A549 (cell line): ENCODE measurements at regions not wholly inside any gene's neighbourhood (a gene's known extent, or its start where the extent isn't known, plus 50 kb on each side); places are given as distances from the start of the nearest gene placed in this dataset.

Experiments
- ATAC-seq, 2 experiments: fragments of 200-7000 bp in 1 of 2; fragments of >200 bp in 1 of 2; cut with Nextera tagmentation in 1 of 2; cut with Tn5 transposase in 1 of 2; 3 replicates each; pipeline versions ENCODE4 v1.8.0 to v1.9.1; 2018 to 2020; ENCODE audit warnings: mild to moderate bottlenecking in 1 of 2, moderate library complexity in 1 of 2
- CTCF ChIA-PET: fragments of 300-600 bp; sonication (Branson Sonifier 250); formaldehyde crosslinking; extraction: SDS; loops from one replicate; lab custom pipeline; 2021; ENCODE audit warnings: antibody characterized with exemption, inconsistent platforms; lab: Yijun Ruan, JAX
- POLR2A ChIA-PET: fragments of 350-600 bp; formaldehyde crosslinking; extraction: SDS; loops from one replicate; lab custom pipeline; 2021; ENCODE audit warnings: antibody characterized with exemption, inconsistent platforms; lab: Yijun Ruan, JAX
- DNase-seq, 2 experiments: peaks; one replicate each; pipeline versions ENCODE4 v3.0.0 to v3.0.0-alpha.2; 2011 to 2016; ENCODE audit warnings: low read depth in 1 of 2, low spot score in 1 of 2
- FAIRE-seq: peaks from 2 replicates; lab custom pipeline; 2011; peaks lifted over from hg19 to GRCh38; lab: Jason Lieb, UNC
- H3K27ac ChIP-seq, 2 experiments: fragments of >200 bp; sonication (Bioruptor Twin); formaldehyde crosslinking; 3 replicates each; pipeline ENCODE4 v1.5.1; 2016 to 2017
- H3K4me1 ChIP-seq: fragments of >200 bp; sonication (Bioruptor Twin); formaldehyde crosslinking; 3 replicates; pipeline ENCODE4 v1.6.1; 2016
- H3K4me2 ChIP-seq: fragments of >200 bp; sonication (Bioruptor Twin); formaldehyde crosslinking; 3 replicates; pipeline ENCODE4 v1.6.1; 2016
- H3K4me3 ChIP-seq: fragments of >200 bp; sonication (Bioruptor Twin); formaldehyde crosslinking; 3 replicates; pipeline ENCODE4 v1.5.1; 2016
- H3K9me3 ChIP-seq: fragments of >200 bp; sonication (Bioruptor Twin); formaldehyde crosslinking; 3 replicates; pipeline ENCODE4 v1.6.1; 2016
- CEBPB ChIP-seq, 2 experiments: fragments of >200 bp in 1 of 2; sonication (Bioruptor Twin) in 1 of 2; formaldehyde crosslinking in 1 of 2; IDR thresholded peaks; 2 replicates each; pipeline ENCODE4 v1.6.1; 2012 to 2016
- CHD2 ChIP-seq: fragments of 150-350 bp; IDR thresholded peaks from 2 replicates; pipeline ENCODE4 v1.6.1; 2014; ENCODE audit warnings: low read length; ENCODE audit not compliant: partially characterized antibody
- CHD4 ChIP-seq: fragments of 200-600 bp; sonication (generic); IDR thresholded peaks from 2 replicates; pipeline ENCODE4 v1.6.1; 2016; ENCODE audit warnings: antibody characterized with exemption, mild to moderate bottlenecking, borderline replicate concordance
- EHF ChIP-seq: fragments of 250-450 bp; sonication (Bioruptor Pico); IDR thresholded peaks from 2 replicates; pipeline ENCODE4 v1.5.0; 2020; ENCODE audit warnings: mild to moderate bottlenecking
- FOSL2 ChIP-seq, 2 experiments: fragments of 450-650 bp in 1 of 2; fragments of >200 bp in 1 of 2; sonication (Bioruptor Twin) in 1 of 2; formaldehyde crosslinking; IDR thresholded peaks; 2 replicates each; pipeline versions ENCODE4 v1.5.0 to v1.6.1; 2016 to 2020; ENCODE audit warnings: mild to moderate bottlenecking in 1 of 2, moderate library complexity in 1 of 2
- HOXA7 ChIP-seq: fragments of 250-450 bp; sonication (Bioruptor Pico); IDR thresholded peaks from 2 replicates; pipeline ENCODE4 v1.5.0; 2020; ENCODE audit warnings: mild to moderate bottlenecking, moderate library complexity
- HOXB5 ChIP-seq: fragments of 250-450 bp; sonication (Bioruptor Pico); IDR thresholded peaks from 2 replicates; pipeline ENCODE4 v1.5.0; 2020; ENCODE audit warnings: mild to moderate bottlenecking, moderate library complexity
- KDM5A ChIP-seq: fragments of 200-600 bp; sonication (generic); IDR thresholded peaks from 2 replicates; pipeline ENCODE4 v1.6.1; 2016; ENCODE audit warnings: antibody characterized with exemption, mild to moderate bottlenecking
- MYC ChIP-seq: IDR thresholded peaks from 2 replicates; pipeline ENCODE4 v1.6.1; 2012; ENCODE audit warnings: mild to moderate bottlenecking, inconsistent platforms, low read length, improper control_type of control experiment, borderline replicate concordance
- NFE2L2 ChIP-seq: fragments of 150-350 bp; conservative IDR thresholded peaks from 2 replicates; pipeline ENCODE4 v1.6.1; 2014; ENCODE audit warnings: low read length
- PHF8 ChIP-seq: fragments of 200-600 bp; sonication (generic); IDR thresholded peaks from 2 replicates; pipeline ENCODE4 v1.6.1; 2016; ENCODE audit warnings: low read depth, mild to moderate bottlenecking, antibody characterized with exemption, moderate library complexity, borderline replicate concordance
- RAD21 ChIP-seq, 2 experiments: fragments of >200 bp in 1 of 2; sonication (Bioruptor Twin) in 1 of 2; formaldehyde crosslinking in 1 of 2; IDR thresholded peaks in 1 of 2; conservative IDR thresholded peaks in 1 of 2; 2 replicates in 1 of 2; 3 replicates in 1 of 2; pipeline ENCODE4 v1.6.1; 2012 to 2018; ENCODE audit warnings: inconsistent platforms in 1 of 2
- RCOR1 ChIP-seq: fragments of 150-350 bp; IDR thresholded peaks from 2 replicates; pipeline ENCODE4 v1.6.1; 2014; ENCODE audit warnings: antibody characterized with exemption, low read length, low read depth
- RNF2 ChIP-seq: fragments of 200-600 bp; sonication (generic); IDR thresholded peaks from 2 replicates; pipeline ENCODE4 v1.6.1; 2016; ENCODE audit warnings: low read depth, mild to moderate bottlenecking, antibody characterized with exemption, moderate library complexity, borderline replicate concordance
- SMC3 ChIP-seq: fragments of >200 bp; sonication (Bioruptor Twin); formaldehyde crosslinking; IDR thresholded peaks from 3 replicates; pipeline ENCODE4 v1.6.1; 2018; ENCODE audit warnings: inconsistent platforms
- TP53 ChIP-seq: fragments of 250-450 bp; sonication (Bioruptor Pico); IDR thresholded peaks from 2 replicates; pipeline ENCODE4 v1.5.0; 2021; ENCODE audit warnings: mild to moderate bottlenecking, moderate library complexity
- ZC3H11A ChIP-seq: fragments of 450-650 bp; IDR thresholded peaks from 2 replicates; pipeline ENCODE4 v1.6.1; 2014; ENCODE audit warnings: antibody characterized with exemption, mild to moderate bottlenecking
- WGBS: methylation state at CpG from one replicate; pipeline ENCODE4 v1.1.6; 2017; ENCODE audit errors: missing lambda C conversion rate; 5-methylcytosine and 5-hydroxymethylcytosine counted together
- TF ChIP-seq, protein P1 (sequence below): fragments of >200 bp; sonication (Bioruptor Twin); formaldehyde crosslinking; IDR thresholded peaks from 3 replicates; pipeline ENCODE4 v1.5.1; 2016

DNA sequence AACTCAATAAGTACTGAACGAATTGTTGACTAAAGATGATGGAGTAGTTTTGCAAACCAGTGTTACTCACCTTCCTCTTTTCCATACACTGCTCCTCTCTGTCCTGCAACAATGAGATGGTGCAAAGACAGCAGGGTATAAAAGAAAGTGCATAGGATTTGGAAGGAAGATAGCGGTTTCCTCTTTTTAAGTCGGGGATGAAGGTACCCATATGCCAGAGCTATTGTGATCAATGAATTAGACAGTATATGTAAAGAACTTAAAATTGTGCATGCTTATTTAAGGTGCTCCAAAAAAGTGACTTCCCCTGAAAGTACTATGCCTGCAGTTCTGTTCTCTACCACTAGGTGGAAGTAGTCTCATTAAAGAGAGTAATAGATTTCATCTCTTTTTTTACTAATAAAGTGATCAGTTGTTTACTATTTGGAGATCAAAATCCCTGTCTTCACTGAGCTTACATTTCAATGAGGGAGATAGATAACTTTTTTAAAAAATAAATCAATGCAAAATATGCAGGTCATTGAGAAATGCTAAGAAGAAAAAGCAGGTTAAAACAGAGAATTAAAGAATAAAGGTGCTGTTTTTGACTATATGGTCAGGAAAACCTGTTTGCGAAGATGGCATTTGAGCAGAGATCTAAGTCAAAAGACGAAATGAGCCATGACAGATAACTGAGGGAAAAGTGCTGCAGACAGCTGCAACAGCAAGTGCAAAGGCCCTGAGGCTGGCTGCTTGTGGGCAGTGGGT lies 339.7 kb upstream of the SLC14A2 start:
- no peak overlapping the region for H3K4me3 ChIP-seq
- no peaks in the 10 kb centered on the region for H3K4me1 ChIP-seq
- FAIRE-seq, result no peak
- POLR2A ChIA-PET, result no interaction called here
- CTCF ChIA-PET, result interaction anchor here (0.9 kb wide), 1 partner anchor 9 kb away, joined by 3 read pairs; no protein-coding TSS in a partner anchor
- TF ChIP-seq RCOR1, result no peak
- TF ChIP-seq RAD21 (conservative IDR thresholded peaks at IDR 0.05 in 1 of 2, IDR thresholded peaks at IDR 0.05 in 1 of 2), result peak in 1 of 2 experiments; percentile 22; a peak in 1 of 5 replicates
- TF ChIP-seq, all 56 proteins: peak for 1
- Histone ChIP-seq H3K27ac (no peak overlapping the region), H3K9me3 (peaks cover 6% of the 10 kb centered on the region; the same call in 1 of the 3 replicates), H3K4me2 (no peak overlapping the region)
- ATAC-seq, result no peak
- WGBS, result 6% methylated on average over 5 of the region's 5 CpGs
- peak in 1 of 2 experiments; percentile 11 for DNase-seq

DNA sequence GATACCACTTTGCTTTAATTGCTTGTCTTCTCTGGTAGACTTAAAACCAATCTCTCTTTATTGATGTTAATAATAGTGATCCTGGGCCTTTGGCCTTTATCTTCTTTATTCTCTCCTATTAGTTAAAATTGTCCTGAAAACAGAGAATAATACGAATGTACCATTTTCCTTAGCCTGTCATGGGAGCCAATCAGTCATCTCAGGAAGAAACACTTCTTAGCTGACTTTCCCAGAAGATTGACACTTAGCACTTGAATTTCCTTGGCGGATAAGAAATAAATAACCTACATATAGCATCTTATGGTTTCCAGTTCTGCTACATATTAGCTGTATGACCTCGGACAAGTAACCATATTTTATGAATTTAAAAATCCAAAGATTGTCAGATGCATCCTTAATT lies 338.4 kb upstream of the SLC14A2 start:
- H3K9me3 ChIP-seq, result peaks cover 6% of the 10 kb centered on the region; the same call in 1 of the 3 replicates
- no peak for DNase-seq
- FAIRE-seq, result no peak
- CTCF ChIA-PET, result no interaction called here
- no peak overlapping the region for H3K4me2 ChIP-seq
- TF ChIP-seq RNF2, result no peak
- TF ChIP-seq SMC3, result no peak
- H3K4me1 ChIP-seq, result no peaks in the 10 kb centered on the region
- POLR2A ChIA-PET, result no interaction called here
- no peak overlapping the region for H3K27ac ChIP-seq
- no peak overlapping the region for H3K4me3 ChIP-seq
- WGBS, result 29% methylated on average over 3 of the region's 3 CpGs
- no peak for ATAC-seq

DNA sequence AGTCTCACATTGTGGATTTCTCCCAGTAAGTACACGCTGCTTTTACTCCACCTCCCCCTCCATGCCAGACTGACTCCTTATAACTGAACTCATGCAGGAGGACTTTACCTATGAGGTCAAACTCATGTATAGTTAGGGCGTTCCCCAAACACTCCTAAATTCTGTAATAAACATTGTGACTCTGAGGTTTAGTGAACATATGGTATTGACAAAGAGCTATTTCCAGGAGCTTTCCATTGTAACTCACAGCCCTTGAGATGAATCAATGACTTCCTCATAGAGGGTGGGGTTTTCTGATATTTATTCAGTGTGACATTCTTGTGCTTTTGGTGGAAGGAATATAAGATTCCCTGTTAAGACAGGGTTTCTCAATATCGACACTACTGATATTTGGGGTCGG lies 337.4 kb upstream of the SLC14A2 start:
- ChIA-PET CTCF (no interaction called here), POLR2A (no interaction called here)
- DNase-seq, result no peak
- no peaks in the 10 kb centered on the region for H3K4me1 ChIP-seq
- peaks cover 6% of the 10 kb centered on the region; the same call in 1 of the 3 replicates for H3K9me3 ChIP-seq
- no peak for FAIRE-seq
- no peak overlapping the region for H3K4me3 ChIP-seq
- WGBS, result 30% methylated on average over 4 of the region's 4 CpGs
- TF ChIP-seq PHF8 (no peak), RAD21 (conservative IDR thresholded peaks at IDR 0.05 in 1 of 2, IDR thresholded peaks at IDR 0.05 in 1 of 2) (no peak), ZC3H11A (no peak), MYC (no peak), CEBPB (IDR thresholded peaks at IDR 0.05) (no peak), HOXA7 (CRISPR knock-in tag) (no peak), RCOR1 (no peak), NFE2L2 (no peak), EHF (CRISPR knock-in tag) (no peak), FOSL2 (IDR thresholded peaks at IDR 0.05) (no peak), FOSL2 (CRISPR knock-in tag; IDR thresholded peaks at IDR 0.05) (no peak), HOXB5 (CRISPR knock-in tag) (no peak), CHD2 (no peak), TP53 (CRISPR knock-in tag) (no peak), CHD4 (no peak), KDM5A (no peak), RNF2 (no peak)
- TF ChIP-seq, protein P1, sequence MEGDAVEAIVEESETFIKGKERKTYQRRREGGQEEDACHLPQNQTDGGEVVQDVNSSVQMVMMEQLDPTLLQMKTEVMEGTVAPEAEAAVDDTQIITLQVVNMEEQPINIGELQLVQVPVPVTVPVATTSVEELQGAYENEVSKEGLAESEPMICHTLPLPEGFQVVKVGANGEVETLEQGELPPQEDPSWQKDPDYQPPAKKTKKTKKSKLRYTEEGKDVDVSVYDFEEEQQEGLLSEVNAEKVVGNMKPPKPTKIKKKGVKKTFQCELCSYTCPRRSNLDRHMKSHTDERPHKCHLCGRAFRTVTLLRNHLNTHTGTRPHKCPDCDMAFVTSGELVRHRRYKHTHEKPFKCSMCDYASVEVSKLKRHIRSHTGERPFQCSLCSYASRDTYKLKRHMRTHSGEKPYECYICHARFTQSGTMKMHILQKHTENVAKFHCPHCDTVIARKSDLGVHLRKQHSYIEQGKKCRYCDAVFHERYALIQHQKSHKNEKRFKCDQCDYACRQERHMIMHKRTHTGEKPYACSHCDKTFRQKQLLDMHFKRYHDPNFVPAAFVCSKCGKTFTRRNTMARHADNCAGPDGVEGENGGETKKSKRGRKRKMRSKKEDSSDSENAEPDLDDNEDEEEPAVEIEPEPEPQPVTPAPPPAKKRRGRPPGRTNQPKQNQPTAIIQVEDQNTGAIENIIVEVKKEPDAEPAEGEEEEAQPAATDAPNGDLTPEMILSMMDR, result no peak
- ATAC-seq, result no peak
- H3K4me2 ChIP-seq, result no peak overlapping the region
- no peak overlapping the region for H3K27ac ChIP-seq
